DOHH2 (cell line): ENCODE measurements at regions not wholly inside any gene's neighbourhood (a gene's known extent, or its start where the extent isn't known, plus 50 kb on each side); places are given as distances from the start of the nearest gene placed in this dataset.
"Not testable (repeated sequence)": the region's sequence is repeated elsewhere in the genome, so short reads cannot be mapped to it uniquely, and the experiment has no call there.

Experiments
- EZH2phosphoT487 ChIP-seq: fragments of 200-600 bp; sonication (generic); IDR thresholded peaks from 2 replicates; pipeline ENCODE4 v1.6.1; 2017; ENCODE audit warnings: borderline replicate concordance, mild to moderate bottlenecking, antibody characterized with exemption, low read length, moderate library complexity, mixed read lengths
- TF ChIP-seq, protein P1 (sequence below): fragments of 200-600 bp; sonication (generic); IDR thresholded peaks from one replicate; pipeline ENCODE4 v1.5.1; 2014; ENCODE audit warnings: antibody characterized with exemption, mild to moderate bottlenecking, low read depth, low read length; ENCODE audit not compliant: poor library complexity, severe bottlenecking

DNA sequence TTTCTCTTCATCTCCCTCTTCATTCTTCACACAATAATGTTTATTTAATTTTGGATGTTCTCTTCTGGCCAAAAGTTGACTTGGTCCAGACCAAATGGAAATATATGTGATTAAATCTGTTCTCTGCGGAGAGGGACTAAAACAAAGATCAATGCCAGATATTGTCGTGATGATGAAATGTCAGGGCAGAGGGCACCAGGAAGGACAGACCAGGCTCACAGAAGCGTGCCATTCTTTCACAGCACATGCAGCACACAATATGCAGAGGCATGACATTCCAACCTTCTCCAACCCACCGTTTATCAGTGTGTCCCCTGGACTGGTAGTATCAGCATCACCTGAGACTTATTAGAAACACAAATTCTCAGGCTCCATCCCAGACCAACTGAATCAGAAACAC lies 125.2 kb upstream of the PLGLB2 start:
- TF ChIP-seq, protein P1, sequence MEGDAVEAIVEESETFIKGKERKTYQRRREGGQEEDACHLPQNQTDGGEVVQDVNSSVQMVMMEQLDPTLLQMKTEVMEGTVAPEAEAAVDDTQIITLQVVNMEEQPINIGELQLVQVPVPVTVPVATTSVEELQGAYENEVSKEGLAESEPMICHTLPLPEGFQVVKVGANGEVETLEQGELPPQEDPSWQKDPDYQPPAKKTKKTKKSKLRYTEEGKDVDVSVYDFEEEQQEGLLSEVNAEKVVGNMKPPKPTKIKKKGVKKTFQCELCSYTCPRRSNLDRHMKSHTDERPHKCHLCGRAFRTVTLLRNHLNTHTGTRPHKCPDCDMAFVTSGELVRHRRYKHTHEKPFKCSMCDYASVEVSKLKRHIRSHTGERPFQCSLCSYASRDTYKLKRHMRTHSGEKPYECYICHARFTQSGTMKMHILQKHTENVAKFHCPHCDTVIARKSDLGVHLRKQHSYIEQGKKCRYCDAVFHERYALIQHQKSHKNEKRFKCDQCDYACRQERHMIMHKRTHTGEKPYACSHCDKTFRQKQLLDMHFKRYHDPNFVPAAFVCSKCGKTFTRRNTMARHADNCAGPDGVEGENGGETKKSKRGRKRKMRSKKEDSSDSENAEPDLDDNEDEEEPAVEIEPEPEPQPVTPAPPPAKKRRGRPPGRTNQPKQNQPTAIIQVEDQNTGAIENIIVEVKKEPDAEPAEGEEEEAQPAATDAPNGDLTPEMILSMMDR, result not testable (repeated sequence)
- TF ChIP-seq EZH2phosphoT487, result not testable (repeated sequence)
